Lower leg skin (tissue), 3 donors: ENCODE measurements at regions not wholly inside any gene's neighbourhood (a gene's known extent, or its start where the extent isn't known, plus 50 kb on each side); places are given as distances from the start of the nearest gene placed in this dataset.

Source experiments
- POLR2A ChIP-seq, 2 donors: fragments of 450-650 bp; IDR thresholded peaks; one replicate each; pipeline ENCODE4 v1.6.1; 2016 to 2017; ENCODE audit warnings: antibody characterized with exemption in 2 of 2, mild to moderate bottlenecking in 1 of 2, moderate library complexity in 1 of 2
- TF ChIP-seq, protein P1 (sequence below), 3 donors: fragments of 450-650 bp; IDR thresholded peaks; one replicate each; pipeline ENCODE4 v1.5.1; 2016; ENCODE audit warnings: antibody characterized with exemption in 3 of 3, mild to moderate bottlenecking in 3 of 3, moderate library complexity in 2 of 3

DNA sequence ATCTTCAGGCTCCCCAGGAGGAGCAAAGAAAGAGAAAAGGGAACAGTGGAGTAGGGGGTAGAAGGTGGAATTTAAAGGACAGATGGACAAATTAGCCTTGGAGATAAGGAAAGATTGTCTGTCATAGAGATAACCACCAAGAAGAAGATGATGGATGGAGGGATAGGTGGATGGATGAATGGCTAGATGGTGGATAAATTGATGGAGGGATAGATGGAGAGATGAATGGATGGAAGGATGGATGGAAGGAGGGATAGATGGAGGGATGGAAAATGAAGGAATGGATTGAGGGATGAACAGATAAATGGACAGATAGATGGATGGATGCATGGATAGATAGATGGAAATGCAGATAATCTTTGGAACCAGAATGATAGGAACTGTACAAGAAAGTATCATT, 102.8 kb downstream of the TNFAIP3 start:
- TF ChIP-seq, protein P1, sequence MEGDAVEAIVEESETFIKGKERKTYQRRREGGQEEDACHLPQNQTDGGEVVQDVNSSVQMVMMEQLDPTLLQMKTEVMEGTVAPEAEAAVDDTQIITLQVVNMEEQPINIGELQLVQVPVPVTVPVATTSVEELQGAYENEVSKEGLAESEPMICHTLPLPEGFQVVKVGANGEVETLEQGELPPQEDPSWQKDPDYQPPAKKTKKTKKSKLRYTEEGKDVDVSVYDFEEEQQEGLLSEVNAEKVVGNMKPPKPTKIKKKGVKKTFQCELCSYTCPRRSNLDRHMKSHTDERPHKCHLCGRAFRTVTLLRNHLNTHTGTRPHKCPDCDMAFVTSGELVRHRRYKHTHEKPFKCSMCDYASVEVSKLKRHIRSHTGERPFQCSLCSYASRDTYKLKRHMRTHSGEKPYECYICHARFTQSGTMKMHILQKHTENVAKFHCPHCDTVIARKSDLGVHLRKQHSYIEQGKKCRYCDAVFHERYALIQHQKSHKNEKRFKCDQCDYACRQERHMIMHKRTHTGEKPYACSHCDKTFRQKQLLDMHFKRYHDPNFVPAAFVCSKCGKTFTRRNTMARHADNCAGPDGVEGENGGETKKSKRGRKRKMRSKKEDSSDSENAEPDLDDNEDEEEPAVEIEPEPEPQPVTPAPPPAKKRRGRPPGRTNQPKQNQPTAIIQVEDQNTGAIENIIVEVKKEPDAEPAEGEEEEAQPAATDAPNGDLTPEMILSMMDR (IDR thresholded peaks at IDR 0.05): no peak
- no peak for TF ChIP-seq POLR2A (IDR thresholded peaks at IDR 0.05)
